GM10266 (cell line): ENCODE measurements at regions not wholly inside any gene's neighbourhood (a gene's known extent, or its start where the extent isn't known, plus 50 kb on each side); places are given as distances from the start of the nearest gene placed in this dataset.
"Not testable (repeated sequence)": the region's sequence is repeated elsewhere in the genome, so short reads cannot be mapped to it uniquely, and the experiment has no call there.

ENCODE experiments used
- DNase-seq: peaks from one replicate; pipeline ENCODE4 v3.0.0; 2012; ENCODE audit errors: extremely low spot score
- CTCF ChIP-seq: IDR thresholded peaks from 2 replicates; pipeline ENCODE4 v1.5.1; 2012; ENCODE audit warnings: mild to moderate bottlenecking, low read depth; ENCODE audit not compliant: control insufficient read depth, insufficient read depth; ENCODE audit errors: missing control alignments

GRCh38 chr3:17865631-17866030 lies 123.2 kb upstream of the TBC1D5 start:
- no peak for DNase-seq
- no peak for TF ChIP-seq CTCF

GRCh38 chr3:17861476-17861875 lies 119.0 kb upstream of the TBC1D5 start:
- DNase-seq = no peak
- no peak for TF ChIP-seq CTCF

- not testable (repeated sequence) for DNase-seq
Observed at GRCh38 chr3:17860840-17861471, 118.5 kb upstream of the TBC1D5 start.

GRCh38 chr3:17852217-17852616 lies 109.8 kb upstream of the TBC1D5 start:
- TF ChIP-seq CTCF = no peak
- no peak for DNase-seq

GRCh38 chr3:17850448-17850847 lies 108.0 kb upstream of the TBC1D5 start:
- no peak for DNase-seq
- TF ChIP-seq CTCF = no peak

GRCh38 chr3:17848102-17848501 lies 105.7 kb upstream of the TBC1D5 start:
- no peak for TF ChIP-seq CTCF
- DNase-seq = no peak

- DNase-seq = no peak
- no peak for TF ChIP-seq CTCF
Observed at GRCh38 chr3:17847156-17847555, 104.7 kb upstream of the TBC1D5 start.

- DNase-seq = no peak
- no peak for TF ChIP-seq CTCF
Observed at GRCh38 chr3:17846466-17846865, 104.0 kb upstream of the TBC1D5 start.
